HG03571 (cell line): ENCODE measurements at regions not wholly inside any gene's neighbourhood (a gene's known extent, or its start where the extent isn't known, plus 50 kb on each side); places are given as distances from the start of the nearest gene placed in this dataset.
"Not testable (repeated sequence)": the region's sequence is repeated elsewhere in the genome, so short reads cannot be mapped to it uniquely, and the experiment has no call there.

Experiments used
- ATAC-seq: cut with Tn5 transposase; IDR thresholded peaks from one replicate; pipeline ENCODE4 v1.9.1; 2021; ENCODE audit not compliant: unreplicated experiment

DNA sequence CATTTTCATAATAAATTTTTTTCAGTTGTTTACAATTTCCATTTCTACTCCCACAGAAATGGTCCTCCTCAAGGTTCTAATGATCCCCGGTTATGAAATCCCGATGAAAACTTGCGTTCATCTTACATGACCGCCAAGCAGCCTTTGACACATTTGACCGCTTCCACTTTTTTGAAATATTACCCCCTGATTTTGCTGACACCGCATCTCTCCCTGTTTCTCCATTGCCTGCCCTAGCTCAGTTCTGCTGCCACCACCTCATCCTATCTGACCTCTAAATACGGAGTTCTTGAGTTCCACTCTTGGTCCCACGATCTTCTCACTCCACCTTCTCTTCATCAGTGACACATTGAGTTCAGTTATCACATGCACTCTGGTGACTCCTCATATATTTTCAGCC, 74.1 kb downstream of the SLC35B3 start:
- no peak for ATAC-seq

DNA sequence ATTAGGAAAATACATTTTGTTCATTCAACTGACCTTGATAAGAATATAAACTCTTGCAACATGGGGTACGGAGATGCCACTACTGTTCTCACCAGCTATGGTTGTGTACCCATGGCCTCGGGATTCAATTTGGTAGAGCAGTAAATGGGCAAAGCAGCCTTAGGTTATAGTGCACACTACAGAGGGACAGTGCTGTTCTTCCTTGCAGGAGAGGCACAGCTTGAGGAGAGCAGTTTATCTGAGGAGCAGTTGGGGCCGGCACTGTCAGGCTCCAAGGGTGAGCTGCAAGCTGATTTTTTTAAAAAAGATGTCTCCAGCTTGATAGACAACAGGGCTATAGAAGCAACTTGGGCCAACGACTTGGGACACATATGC, 82.4 kb downstream of the SLC35B3 start:
- ATAC-seq, result no peak

DNA sequence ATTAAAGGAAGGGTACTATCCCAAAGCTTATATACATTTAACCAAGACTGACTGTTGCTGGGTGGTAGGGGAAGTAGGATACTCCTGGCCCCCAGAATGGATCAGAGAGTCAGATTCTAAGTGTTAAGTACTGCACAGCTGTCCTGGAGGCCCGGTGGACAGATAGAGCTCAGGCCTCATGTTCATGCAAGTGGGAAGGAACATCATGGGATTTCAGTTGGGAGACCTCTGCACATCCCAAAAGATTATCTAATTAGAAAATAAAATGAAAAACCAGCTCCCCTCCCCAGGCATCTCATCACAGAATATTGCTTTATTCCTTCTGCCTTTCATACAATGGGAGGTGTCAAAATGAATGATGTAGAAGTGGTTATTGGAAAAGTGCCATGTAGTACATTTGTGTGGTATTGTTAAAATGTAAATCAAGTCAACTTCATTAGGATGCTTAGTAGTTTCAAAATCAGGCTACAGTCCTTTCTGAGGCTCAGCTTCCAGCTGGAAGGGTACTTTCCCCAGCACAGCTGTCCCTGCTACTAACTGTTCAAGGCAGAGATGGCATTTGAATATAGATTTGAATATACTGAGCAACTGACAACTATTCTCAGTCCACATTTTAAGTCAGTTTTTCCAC, 82.9 kb downstream of the SLC35B3 start:
- no peak for ATAC-seq

DNA sequence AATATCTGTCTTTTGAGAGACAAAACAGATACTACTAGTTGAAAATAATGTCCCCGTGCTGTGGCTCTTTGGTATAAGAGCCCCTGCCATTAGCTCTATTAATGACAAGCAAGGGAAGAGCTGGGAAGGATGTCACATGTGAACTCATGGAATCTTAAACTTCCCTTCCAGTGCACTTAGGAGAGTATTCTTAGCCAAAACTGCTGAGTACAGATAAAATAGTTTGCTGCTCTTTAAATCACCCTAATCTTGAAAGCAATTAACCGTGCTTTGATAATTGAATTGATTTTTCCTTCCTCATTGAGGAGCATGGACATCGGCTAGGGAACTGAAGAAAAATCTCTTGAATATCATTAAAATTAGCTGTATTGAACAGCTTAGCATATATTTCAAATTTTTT, 91.7 kb downstream of the SLC35B3 start:
- ATAC-seq, result no peak

DNA sequence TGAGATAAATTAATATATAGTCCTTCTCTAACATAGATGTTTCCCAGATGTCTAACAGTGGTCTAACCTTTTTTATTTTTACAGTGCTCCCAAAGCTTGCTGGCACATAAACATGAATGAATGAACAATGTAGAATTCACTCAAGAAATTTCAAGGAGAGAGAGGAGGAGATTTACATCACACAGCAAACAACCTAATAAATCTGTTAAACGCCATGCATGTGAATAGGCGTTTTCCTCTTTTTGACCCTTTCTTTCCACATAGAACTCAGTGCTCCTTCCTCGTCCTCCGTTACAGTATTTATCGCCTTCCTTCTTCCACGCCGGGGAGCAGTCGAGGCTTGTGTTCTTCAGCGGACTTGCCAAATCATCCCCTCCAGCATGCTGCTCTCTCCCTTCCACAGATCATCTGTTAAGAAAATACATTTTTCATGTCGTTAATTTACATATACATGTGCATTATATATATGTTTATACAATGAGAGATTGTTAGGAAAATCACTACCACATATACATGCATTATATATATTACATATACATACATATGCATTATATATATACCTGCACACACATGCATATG, 93.0 kb downstream of the SLC35B3 start:
- no peak for ATAC-seq

DNA sequence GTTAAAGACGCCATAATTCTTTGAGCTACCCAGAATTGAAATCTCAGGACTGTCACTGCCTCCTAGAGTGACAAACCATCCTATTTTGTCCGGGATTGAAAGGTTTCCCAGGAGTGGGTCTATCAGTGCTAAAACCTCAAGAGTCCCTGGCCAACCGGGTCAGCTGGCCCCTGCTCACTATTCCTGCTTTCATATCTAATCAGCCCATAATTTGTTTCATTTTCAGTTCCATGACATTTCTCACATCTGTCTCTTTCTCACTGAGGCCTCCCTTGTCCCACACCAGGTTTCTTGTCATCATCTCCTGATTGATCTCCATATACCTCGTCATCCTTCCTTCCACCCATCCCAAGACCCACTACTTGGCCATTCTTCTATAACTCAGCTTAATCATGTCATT, 98.2 kb downstream of the SLC35B3 start:
- ATAC-seq, result no peak

DNA sequence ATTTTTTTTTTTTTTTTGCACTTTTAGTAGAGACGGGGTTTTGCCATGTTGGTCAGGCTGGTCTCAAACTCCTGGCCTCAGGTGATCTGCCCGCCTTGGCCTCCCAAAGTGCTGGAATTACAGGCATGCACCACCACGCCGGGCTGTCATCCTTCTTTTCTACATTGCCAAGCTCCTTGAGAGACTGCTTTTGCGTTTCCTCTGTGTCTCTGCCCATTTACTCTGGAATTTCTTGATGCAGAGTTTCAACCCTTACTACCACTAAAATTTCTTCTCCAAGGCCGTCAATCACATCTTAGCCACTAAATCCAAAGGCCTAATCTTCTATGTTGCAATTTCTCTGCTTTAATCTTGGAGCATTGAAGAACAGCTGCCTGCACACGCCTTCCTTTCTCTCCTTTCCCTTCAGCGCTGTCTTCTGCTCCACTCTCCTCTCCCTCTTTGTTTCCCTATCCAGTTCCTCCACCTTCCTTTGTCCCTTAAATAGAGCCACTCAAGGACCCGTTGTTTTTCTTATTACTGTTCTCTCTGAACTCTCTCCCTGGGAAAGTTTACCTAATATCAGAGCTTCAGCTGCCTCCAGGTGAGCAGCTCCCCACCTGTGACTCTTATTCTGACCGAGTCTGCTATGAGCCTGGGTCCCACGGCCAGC, 98.8 kb downstream of the SLC35B3 start:
- no peak for ATAC-seq

DNA sequence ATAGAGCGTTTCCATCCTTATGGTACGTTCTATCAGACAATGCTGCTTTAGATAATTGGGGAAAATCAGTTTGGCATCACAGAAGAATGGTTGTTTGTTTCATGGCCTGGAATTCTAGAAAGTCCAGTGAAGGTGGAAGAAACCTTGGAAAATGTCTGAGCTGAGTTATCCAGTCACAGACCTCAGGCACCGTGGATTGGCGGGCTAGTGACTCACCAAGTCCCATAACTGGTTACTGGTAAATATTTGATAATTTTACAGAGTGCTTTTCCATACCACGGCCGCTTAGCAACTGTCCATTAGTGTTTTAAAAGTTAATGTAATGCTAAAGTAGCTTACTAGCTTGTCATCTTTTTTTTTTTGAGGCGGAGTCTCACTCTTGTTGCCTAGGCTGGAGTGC, 99.4 kb downstream of the SLC35B3 start:
- ATAC-seq, result no peak

DNA sequence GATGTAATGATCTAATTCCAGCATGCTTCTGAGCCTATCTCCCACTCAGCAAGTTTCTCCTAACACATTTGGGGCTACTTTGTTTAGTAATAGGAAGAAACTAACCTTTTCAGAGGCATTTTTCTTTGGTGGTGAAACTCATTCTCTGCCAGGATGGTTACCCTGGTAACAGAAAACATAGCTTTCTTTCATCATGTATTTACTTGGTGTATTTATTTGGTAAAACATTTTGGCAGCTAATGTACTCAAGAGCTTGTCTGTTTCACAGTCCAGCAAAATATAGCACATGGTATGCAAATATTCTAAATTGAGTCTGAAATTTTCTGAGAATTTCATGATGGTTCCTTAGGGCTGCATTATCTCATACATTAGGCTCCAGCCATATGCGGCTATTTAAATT, 100.0 kb downstream of the SLC35B3 start:
- ATAC-seq, result no peak

DNA sequence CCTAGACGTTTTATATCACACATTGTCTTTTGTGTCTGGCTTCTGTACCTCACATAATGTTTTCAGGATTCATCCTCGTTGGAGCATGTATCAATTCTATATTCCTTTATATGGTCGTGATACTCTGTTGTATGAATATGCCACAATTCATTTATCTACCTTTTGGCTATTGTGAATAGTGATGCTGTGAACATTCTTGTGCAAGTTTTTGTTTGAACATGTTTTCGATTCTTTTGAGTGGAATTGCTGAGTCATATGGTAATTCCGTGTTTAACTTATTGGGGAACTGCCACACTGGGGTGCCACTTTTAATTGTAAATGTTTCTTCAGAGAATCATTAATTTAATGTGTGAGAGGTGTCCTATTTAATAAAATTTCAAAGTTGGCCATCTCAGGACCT, 101.2 kb downstream of the SLC35B3 start:
- no peak for ATAC-seq

DNA sequence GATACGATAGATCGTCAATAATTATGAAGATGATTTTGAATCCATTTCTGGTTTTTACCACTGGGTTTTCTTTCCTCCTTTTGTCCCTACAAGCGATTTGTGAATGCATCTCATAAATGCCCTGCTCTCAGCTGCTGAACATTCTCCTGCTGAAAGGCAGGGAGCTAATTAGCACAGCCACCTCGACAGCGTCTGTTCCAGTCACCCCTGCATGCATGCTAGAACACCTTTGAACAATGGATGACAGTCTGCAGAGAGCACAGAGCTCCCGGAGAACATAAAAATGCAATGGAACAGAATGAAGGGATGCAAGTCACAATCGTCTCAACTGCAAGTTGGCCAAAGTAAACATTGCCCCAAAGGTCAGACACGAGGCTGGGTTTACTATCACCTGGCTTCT, 105.8 kb downstream of the SLC35B3 start:
- no peak for ATAC-seq

DNA sequence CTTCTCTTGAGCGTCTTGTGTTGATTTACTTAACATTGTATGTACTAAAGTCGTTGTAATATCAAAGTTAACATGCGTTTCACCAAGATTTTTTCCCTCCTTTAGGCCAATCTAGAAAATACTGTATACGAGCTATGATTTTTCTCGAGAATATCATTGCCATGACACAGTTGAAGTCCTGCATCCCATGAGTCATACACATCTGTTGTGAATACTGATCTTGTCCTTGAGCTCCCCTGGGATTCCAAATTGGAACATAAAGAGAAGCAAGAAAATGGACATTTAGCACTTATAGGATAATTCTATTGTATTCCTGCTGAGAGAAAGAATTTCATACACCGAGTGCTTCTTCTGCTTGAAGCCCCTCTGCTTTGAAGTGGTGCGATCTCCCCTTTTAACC, 109.6 kb downstream of the SLC35B3 start:
- no peak for ATAC-seq

DNA sequence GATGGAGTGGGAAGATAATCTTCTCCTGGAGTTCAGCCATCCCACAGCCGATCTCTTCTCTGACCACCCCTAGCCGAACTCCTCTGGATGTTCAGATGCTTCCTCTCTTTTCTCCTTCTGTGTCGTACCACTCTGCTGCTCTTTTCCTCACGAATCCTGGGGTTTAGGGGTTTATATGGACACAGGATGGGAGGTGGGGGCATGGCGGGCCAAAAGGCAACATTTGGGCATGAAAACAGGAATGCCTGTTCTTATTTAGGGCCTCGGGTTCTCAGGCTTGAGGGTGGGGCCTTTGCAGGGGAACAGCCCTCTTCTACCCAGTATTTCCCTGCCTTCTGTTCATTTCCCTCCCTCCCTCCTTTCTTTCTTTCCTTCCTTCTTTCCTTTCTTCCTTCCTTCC, 112.7 kb downstream of the SLC35B3 start:
- ATAC-seq, result no peak

DNA sequence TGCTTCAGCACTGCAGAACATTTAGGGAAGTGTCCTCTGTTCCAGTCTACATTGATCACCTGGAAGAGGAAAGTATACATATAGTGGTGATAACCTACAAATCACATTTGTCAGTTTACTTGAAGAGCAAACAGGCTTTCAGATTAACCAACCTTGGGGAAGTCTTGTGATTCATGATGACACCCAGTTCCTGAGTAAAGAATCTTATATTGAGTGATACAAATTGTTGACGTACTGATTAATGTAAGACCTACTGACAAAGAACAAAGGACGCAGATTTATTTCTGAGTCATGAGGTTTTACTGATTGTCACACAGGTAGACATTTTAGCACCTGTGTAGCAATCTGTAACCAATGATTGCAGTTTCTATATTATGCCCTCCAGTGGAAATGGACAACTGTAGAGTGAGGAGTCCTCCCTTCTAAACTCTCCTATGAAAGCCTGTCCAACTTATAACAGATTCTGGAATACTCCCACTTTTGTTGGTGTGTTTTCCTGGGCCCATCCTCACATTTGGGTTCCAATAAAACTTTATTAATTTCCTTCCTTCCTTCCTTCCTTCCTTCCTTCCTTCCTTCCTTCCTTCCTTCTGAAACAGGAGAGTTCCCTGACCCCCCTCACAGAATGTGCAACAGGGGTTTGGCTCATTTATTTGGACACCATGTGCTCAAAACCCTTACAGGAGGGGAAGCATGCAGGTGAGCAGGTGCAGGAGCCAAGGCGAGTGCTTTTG, 113.5 kb downstream of the SLC35B3 start:
- ATAC-seq, result no peak

DNA sequence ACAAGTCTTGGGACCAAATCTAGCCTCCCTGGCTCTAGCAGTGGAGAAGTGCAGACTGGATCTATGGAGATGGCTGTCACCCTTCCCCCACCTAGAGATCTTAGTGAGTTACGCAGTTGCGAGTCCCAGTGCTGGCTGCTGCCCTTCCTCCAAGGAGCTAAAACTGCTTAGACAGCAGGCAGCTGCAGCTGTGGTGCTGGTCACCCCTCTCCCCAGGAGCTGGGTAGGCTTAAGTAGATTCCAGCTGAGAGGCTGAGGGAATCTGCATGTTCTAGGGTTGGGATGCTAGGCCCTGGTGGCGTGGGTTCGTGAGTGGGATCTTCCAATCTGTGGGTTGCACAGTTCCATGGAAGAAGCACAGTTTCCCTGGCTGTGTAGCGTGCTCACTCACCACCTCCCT, 120.2 kb downstream of the SLC35B3 start:
- no peak for ATAC-seq

DNA sequence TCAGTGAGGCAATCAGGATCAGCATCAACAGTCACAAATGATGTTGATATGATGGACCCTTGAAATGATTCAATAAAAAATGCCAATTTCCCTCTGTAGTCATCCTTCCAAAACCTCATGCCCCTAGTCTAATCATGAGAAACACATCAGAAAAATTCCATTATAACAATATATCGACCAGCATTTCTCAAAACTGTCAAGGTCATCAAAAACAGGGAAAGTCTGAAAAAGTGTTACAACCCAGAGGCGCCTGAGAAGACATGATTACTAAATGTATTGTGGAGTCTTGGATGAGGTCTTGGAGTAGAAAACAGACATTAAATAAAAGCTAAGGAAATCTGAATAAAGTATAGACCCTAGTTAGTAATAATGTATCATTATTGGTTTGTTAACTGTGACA, 133.8 kb downstream of the SLC35B3 start:
- ATAC-seq, result no peak

DNA sequence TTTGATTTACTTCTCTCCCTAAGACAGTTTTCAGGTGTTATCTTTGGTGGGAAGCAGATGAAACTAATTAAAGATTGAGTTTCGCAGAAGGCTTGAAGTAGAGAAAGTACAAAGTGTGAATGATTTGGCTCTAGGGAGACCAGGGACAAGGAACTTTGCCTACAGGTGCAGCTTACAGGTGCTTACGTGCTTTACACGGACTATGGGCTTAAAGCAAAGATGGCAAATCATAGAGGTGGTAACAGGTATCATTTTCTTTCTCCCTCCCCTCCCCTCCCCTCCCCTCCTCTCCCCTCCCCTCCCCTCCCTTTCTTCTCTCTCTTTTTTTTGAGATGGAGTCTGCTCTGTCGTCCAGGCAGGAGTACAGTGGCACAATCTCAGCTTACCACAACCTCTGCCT, 136.3 kb downstream of the SLC35B3 start:
- no peak for ATAC-seq

DNA sequence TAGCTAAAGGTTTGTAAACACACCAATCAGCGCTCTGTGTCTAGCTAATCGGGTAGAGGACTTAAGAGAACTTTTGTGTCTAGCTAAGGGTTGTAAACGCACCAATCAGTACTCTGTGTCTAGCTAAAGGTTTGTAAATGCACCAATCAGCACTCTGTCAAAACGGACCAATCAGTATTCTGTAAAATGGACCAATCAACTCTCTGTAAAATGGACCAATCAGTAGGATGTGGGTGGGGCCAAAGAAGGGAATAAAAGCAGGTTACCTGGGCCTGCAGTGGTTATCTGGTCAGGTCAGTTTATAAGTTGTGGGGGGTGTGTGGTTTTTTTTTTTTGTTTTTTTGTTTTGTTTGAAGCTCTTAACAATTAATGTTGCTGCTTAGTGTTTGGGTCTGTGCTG, 152.4 kb downstream of the SLC35B3 start:
- ATAC-seq, result not testable (repeated sequence)

DNA sequence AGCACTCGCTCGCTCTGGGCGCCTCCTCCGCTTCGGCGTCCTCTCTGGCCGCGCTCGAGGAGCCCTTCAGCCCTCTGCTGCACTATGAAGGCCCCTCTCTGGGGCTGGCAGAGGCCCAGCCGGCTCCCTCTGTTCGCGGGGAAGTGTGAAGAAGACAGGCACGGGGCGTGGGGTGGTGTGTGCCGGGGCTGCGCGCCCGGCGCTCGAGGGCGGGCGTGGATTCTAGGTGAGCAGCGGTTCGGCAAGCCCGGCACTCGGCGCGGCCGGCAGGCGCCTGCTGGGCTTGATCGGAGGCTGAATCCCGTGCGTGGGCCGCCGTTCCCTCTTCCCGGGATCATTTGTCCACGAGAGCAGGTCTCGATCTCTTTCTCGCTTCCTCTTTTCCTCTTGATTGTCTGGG, 153.0 kb downstream of the SLC35B3 start:
- no peak for ATAC-seq

DNA sequence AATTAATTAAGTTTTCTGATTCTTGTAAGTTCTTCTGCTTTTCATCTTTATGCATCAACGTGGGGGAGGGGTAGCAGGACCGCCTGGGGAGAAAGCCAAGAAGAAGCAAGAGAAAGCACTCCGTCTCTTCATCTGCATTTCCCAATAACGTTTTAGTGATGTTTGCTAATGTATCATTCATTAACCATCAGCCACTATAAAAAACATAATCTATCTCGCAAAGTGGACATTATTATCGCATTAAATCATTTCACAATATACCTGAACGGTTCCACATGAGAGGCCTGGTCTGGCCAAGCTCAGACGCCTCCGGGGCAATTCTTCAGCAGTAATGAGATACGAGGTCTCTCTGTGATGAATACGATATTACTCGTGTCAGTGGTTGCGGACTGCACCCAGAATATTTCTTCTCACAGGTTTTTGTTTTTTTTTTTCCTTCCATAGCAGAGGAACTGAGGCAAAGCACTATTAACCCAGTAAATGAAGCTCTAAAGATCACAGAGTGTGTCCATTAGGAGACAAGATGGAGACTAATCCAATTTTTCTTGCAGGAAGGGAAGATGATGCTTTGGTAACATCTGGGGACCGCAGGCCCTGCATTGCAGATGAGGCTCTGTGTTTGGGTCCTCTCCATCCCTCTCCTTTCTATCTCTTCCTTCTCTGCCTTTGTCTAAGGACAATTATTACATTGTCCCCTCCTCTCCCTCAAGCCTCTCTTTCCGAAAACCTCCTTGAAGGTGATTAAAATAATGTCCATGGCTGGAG, 156.1 kb downstream of the SLC35B3 start:
- no peak for ATAC-seq

DNA sequence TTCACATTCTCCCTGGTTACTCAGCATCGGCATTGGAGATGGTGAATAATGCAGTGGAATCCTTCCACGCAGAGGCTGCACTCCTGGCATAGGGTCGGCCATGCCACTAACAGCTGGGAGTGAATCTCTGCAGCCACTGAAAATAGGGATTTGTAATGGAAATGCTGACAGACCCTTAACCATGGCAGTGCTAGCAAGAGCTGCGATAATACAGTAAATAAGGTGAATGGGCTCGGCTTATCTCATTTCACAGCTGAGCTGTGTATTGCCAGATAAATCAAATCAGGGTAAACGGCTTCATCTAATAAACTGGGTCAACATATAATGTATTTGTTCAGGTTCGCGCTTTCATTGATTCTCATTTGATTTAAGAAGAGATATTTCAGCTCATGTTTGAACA, 156.8 kb downstream of the SLC35B3 start:
- ATAC-seq, result no peak
